B cell (primary cell): ENCODE measurements at regions not wholly inside any gene's neighbourhood (a gene's known extent, or its start where the extent isn't known, plus 50 kb on each side); places are given as distances from the start of the nearest gene placed in this dataset.

Experiments used
- ATAC-seq: fragments of 200-7000 bp; cut with Tn5 transposase; one replicate; pipeline ENCODE4 v1.10.0; 2021; ENCODE audit warnings: low read depth, mild to moderate bottlenecking, moderate number of reproducible peaks, moderate library complexity
- CTCF ChIA-PET: fragments of 350-600 bp; sonication (Branson Sonifier 250); formaldehyde crosslinking; loops from one replicate; lab custom pipeline; 2021; ENCODE audit warnings: antibody characterized with exemption, inconsistent platforms; lab: Charles Lee
- POLR2A ChIA-PET: fragments of 350-600 bp; sonication (Branson Sonifier 250); formaldehyde crosslinking; loops from one replicate; lab custom pipeline; 2021; ENCODE audit warnings: antibody characterized with exemption; lab: Charles Lee
- DNase-seq: peaks from one replicate; pipeline ENCODE4 v3.0.0; 2013
- H2AFZ ChIP-seq: 2 replicates; pipeline ENCODE4 v1.6.1; 2012; ENCODE audit warnings: mild to moderate bottlenecking, low read depth, low read length; ENCODE audit not compliant: insufficient read depth, poor library complexity, severe bottlenecking
- H3K27ac ChIP-seq, 2 donors: 1 replicate in 1 of 2; 2 replicates in 1 of 2; pipeline ENCODE4 v1.5.1; 2012 to 2013; ENCODE audit warnings: low read length in 2 of 2, mild to moderate bottlenecking in 2 of 2, moderate library complexity in 1 of 2
- H3K27me3 ChIP-seq, 4 experiments: fragments of 200-600 bp in 1 of 4; sonication (generic) in 1 of 4; replicated peaks in 1 of 4; 1 replicate in 2 of 4; 2 replicates in 2 of 4; pipeline versions ENCODE4 v1.6.1 to v1.7.0; 2013 to 2016; ENCODE audit warnings: low read length in 3 of 4, mild to moderate bottlenecking in 2 of 4, mixed read lengths in 1 of 4, moderate library complexity in 1 of 4; ENCODE audit not compliant: insufficient read depth in 4 of 4, control insufficient read depth in 3 of 4; ENCODE audit errors: control extremely low read depth in 1 of 4
- H3K36me3 ChIP-seq, 2 experiments: replicated peaks in 1 of 2; 1 replicate in 1 of 2; 2 replicates in 1 of 2; pipeline versions ENCODE4 v1.6.1 to v1.7.1; 2013; ENCODE audit warnings: low read length in 1 of 2; ENCODE audit not compliant: insufficient read depth in 2 of 2, control insufficient read depth in 1 of 2; ENCODE audit errors: control extremely low read depth in 1 of 2, extremely low read depth in 1 of 2
- H3K4me1 ChIP-seq, 2 donors: fragments of 200-600 bp in 1 of 2; sonication (generic) in 1 of 2; 1 replicate in 1 of 2; 2 replicates in 1 of 2; pipeline versions ENCODE4 v1.5.1 to v1.6.1; 2013 to 2017; ENCODE audit warnings: low read length in 2 of 2; ENCODE audit not compliant: control insufficient read depth in 2 of 2, insufficient read depth in 2 of 2
- H3K4me2 ChIP-seq: replicated peaks from 2 replicates; pipeline ENCODE3; 2012; ENCODE audit warnings: mild to moderate bottlenecking, low read depth, low read length; ENCODE audit not compliant: poor library complexity, severe bottlenecking
- H3K4me3 ChIP-seq, 5 experiments: fragments of 200-600 bp in 1 of 5; sonication (generic) in 1 of 5; 1 replicate in 3 of 5; 2 replicates in 2 of 5; pipeline versions ENCODE4 v1.5.1 to v1.7.0; 2011 to 2016; ENCODE audit warnings: low read length in 4 of 5, mild to moderate bottlenecking in 4 of 5, low read depth in 2 of 5, control low read depth in 1 of 5, moderate library complexity in 1 of 5; ENCODE audit not compliant: insufficient read depth in 1 of 5; ENCODE audit errors: control extremely low read depth in 1 of 5, extremely low read depth in 1 of 5
- H3K79me2 ChIP-seq: fragments of 200-600 bp; sonication (generic); one replicate; pipeline ENCODE4 v1.6.0; 2016; ENCODE audit warnings: low read length; ENCODE audit not compliant: control insufficient read depth, insufficient read depth
- H3K9ac ChIP-seq: fragments of 200-600 bp; sonication (generic); 2 replicates; pipeline ENCODE4 v1.6.1; 2017; ENCODE audit warnings: mild to moderate bottlenecking, low read length, moderate library complexity
- H3K9me3 ChIP-seq, 3 donors: one replicate each; pipeline versions ENCODE4 v1.6.1 to v1.7.1; 2013; ENCODE audit warnings: low read length in 2 of 3; ENCODE audit not compliant: control insufficient read depth in 2 of 3, insufficient read depth in 1 of 3; ENCODE audit errors: control extremely low read depth in 1 of 3
- H4K20me1 ChIP-seq: 2 replicates; pipeline ENCODE4 v1.6.0; 2012; ENCODE audit warnings: mild to moderate bottlenecking, low read length; ENCODE audit not compliant: insufficient read depth, control insufficient read depth, poor library complexity, severe bottlenecking
- H3K27ac Mint-ChIP-seq: one replicate; pipeline ENCODE4 v1.8.0; 2021; ENCODE audit warnings: mixed read lengths
- H3K27me3 Mint-ChIP-seq: one replicate; pipeline ENCODE4 v1.8.0; 2021; ENCODE audit warnings: mixed read lengths
- H3K4me1 Mint-ChIP-seq: one replicate; pipeline ENCODE4 v1.8.0; 2021; ENCODE audit warnings: mixed read lengths
- H3K4me3 Mint-ChIP-seq: one replicate; pipeline ENCODE4 v1.8.0; 2021; ENCODE audit warnings: mixed read lengths
- H3K9me3 Mint-ChIP-seq: one replicate; pipeline ENCODE4 v1.8.0; 2022; ENCODE audit warnings: mixed read lengths; ENCODE audit not compliant: insufficient read depth
- EZH2 ChIP-seq: IDR thresholded peaks from 2 replicates; pipeline ENCODE4 v1.6.1; 2012; ENCODE audit warnings: borderline replicate concordance, low read depth, mild to moderate bottlenecking, moderate library complexity, low read length; ENCODE audit not compliant: insufficient read depth, poor library complexity, severe bottlenecking
- whole genome bisulfite sequencing: methylation state at CpG from one replicate; pipeline ENCODE4 v1.1.5; 2013; ENCODE audit warnings: missing lambda C conversion rate; ENCODE audit not compliant: insufficient coverage; 5-methylcytosine and 5-hydroxymethylcytosine counted together
- intact Hi-C: fragments of 100-400 bp; cut with micrococcal nuclease; formaldehyde crosslinking; loops from one replicate; pipeline ENCODE4 v1.10.0; 2022
- TF ChIP-seq, protein P1 (sequence below): fragments of 200-600 bp; IDR thresholded peaks from one replicate; pipeline ENCODE4 v1.8.0; 2022; ENCODE audit warnings: antibody characterized with exemption, mild to moderate bottlenecking

DNA sequence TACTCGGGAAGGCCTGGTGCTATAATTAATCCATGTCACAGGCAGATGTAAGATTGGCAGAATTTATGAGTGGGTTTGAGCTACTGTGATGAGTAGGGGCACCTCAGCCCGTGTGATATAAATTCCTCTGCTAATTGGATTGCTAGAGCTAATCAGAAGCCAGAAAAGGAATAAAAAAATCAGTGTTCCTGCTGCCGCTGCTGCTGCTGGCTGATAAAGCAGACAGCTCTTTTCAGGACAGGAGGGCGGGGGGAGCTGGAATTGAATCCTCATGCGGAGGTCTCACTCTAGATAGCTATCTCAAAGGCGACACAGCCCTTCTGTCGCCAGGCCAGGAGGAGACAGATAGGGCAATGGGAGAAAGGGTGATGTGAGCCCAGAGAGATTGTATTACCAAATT is 182.7 kb upstream of the ZFHX3 start:
- 86% methylated on average over 6 of the region's 7 CpGs for WGBS
- no peaks in the 10 kb centered on the region for H3K27me3 Mint-ChIP-seq
- Histone ChIP-seq H3K9me3 (peaks cover 0 to 4% (median 0%) of the 10 kb centered on the region in 3 donors), H3K4me3 (no peak overlapping the region), H2AFZ (no peak overlapping the region), H3K9ac (no peak overlapping the region), H3K27me3 (peaks cover 0 to 3% (median 0%) of the 10 kb centered on the region in 4 experiments), H3K79me2 (no peaks in the 10 kb centered on the region), H3K4me1 (no peaks in the 10 kb centered on the region), H4K20me1 (no peaks in the 10 kb centered on the region), H3K4me2 (no peak overlapping the region), H3K27ac (no peak overlapping the region), H3K36me3 (no peaks in the 10 kb centered on the region)
- ATAC-seq, result no peak
- H3K4me1 Mint-ChIP-seq, result no peaks in the 10 kb centered on the region
- no peak overlapping the region for H3K4me3 Mint-ChIP-seq
- intact Hi-C loops, result no loop called here
- ChIA-PET CTCF (no interaction called here), POLR2A (no interaction called here)
- no peak overlapping the region for H3K27ac Mint-ChIP-seq
- TF ChIP-seq EZH2, result no peak
- TF ChIP-seq, protein P1, sequence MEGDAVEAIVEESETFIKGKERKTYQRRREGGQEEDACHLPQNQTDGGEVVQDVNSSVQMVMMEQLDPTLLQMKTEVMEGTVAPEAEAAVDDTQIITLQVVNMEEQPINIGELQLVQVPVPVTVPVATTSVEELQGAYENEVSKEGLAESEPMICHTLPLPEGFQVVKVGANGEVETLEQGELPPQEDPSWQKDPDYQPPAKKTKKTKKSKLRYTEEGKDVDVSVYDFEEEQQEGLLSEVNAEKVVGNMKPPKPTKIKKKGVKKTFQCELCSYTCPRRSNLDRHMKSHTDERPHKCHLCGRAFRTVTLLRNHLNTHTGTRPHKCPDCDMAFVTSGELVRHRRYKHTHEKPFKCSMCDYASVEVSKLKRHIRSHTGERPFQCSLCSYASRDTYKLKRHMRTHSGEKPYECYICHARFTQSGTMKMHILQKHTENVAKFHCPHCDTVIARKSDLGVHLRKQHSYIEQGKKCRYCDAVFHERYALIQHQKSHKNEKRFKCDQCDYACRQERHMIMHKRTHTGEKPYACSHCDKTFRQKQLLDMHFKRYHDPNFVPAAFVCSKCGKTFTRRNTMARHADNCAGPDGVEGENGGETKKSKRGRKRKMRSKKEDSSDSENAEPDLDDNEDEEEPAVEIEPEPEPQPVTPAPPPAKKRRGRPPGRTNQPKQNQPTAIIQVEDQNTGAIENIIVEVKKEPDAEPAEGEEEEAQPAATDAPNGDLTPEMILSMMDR, result no peak
- H3K9me3 Mint-ChIP-seq, result no peaks in the 10 kb centered on the region
- no peak for DNase-seq

DNA sequence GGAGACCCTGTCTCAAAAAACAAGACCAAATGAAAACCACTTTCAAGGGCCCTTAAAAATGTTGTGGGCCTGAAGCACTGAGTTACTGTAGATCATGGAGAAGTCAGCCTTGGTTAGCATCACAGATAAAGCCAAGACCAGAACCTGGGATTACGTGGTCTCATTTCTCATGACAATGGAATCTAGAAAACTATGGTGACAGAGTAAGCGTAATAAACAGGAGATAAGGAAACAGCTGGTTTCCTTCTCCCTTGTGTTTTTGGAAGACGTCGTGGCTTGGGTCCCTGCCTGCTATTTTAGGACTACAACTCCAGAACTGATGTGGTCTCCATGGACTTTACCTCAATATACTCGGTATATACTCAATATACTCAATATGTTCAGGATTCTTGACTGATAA is 180.7 kb upstream of the ZFHX3 start:
- Mint-ChIP-seq H3K9me3 (no peaks in the 10 kb centered on the region), H3K27ac (no peak overlapping the region), H3K4me1 (no peaks in the 10 kb centered on the region), H3K27me3 (no peaks in the 10 kb centered on the region), H3K4me3 (no peak overlapping the region)
- Histone ChIP-seq H4K20me1 (no peaks in the 10 kb centered on the region), H3K79me2 (no peaks in the 10 kb centered on the region), H3K4me1 (no peaks in the 10 kb centered on the region), H3K4me3 (no peak overlapping the region), H3K27ac (no peak overlapping the region), H3K9ac (no peak overlapping the region), H3K27me3 (peaks cover 0 to 3% (median 0%) of the 10 kb centered on the region in 4 experiments), H2AFZ (no peak overlapping the region), H3K9me3 (peaks cover 0 to 4% (median 0%) of the 10 kb centered on the region in 3 donors), H3K4me2 (no peak overlapping the region), H3K36me3 (no peaks in the 10 kb centered on the region)
- intact Hi-C loops, result no loop called here
- no peak for TF ChIP-seq EZH2
- TF ChIP-seq, protein P1, result no peak
- ChIA-PET POLR2A (no interaction called here), CTCF (no interaction called here)
- DNase-seq (no peak), ATAC-seq (no peak)
- WGBS, result 73% methylated on average over 2 of the region's 5 CpGs
